ENCODE measurements at regions not wholly inside any gene's neighbourhood (a gene's known extent, or its start where the extent isn't known, plus 50 kb on each side); places are given as distances from the start of the nearest gene placed in this dataset.

DNA sequence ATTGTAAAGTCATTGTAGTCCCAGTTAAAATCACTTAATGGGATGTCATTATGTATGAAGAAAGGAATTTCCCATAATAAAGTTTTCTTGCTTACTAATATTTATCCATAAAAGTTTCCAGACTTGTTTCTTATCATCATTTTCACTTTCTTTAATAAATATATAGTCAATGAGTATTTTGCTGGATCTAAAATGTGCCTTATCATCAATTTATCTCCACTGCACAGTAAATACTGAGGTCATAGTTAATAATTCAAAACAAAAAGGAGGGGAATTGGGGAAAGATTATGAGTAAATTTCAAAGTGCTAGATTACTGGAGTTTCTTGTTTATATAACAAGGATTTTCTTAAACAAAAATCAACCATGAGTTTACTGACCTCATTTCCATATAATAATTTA is 279.5 kb upstream of the DKK2 start:
- Histone ChIP-seq H3K36me3 (ENCODE audit: control insufficient read depth in 1 of 2, insufficient read depth in 2 of 2, low read length in 2 of 2) (no peaks in the 10 kb centered on the region), H3K9ac (ENCODE audit: low read length) (no peak overlapping the region), H3K4me3 (replicated peaks in 1 of 2; ENCODE audit: low read depth in 1 of 2, low read length in 2 of 2) (no peak overlapping the region), H3K4me1 (ENCODE audit: control insufficient read depth in 1 of 2, insufficient read depth in 2 of 2, low read length in 2 of 2) (no peaks in the 10 kb centered on the region), H3K9me2 (ENCODE audit: insufficient read depth) (no peaks in the 10 kb centered on the region), H4K20me1 (ENCODE audit: insufficient read depth) (no peaks in the 10 kb centered on the region), H2AFZ (ENCODE audit: low read depth, low read length, poor library complexity, severe bottlenecking) (no peak overlapping the region), H3K9me3 (ENCODE audit: control insufficient read depth in 1 of 2, insufficient read depth in 1 of 2, low read depth in 1 of 2, low read length in 2 of 2) (no peaks in the 10 kb centered on the region), H3K4me2 (ENCODE audit: low read length) (no peak overlapping the region), H3K27ac (ENCODE audit: low read depth, low read length) (no peak overlapping the region), H3K27me3 (ENCODE audit: insufficient read depth, low read length) (no peaks in the 10 kb centered on the region), H3K79me2 (ENCODE audit: insufficient read depth, low read length) (no peaks in the 10 kb centered on the region)
- TF ChIP-seq CBX3 (IDR thresholded peaks at IDR 0.05; ENCODE audit: low read depth) (no peak), FOSL1 (IDR thresholded peaks at IDR 0.05; ENCODE audit: low read depth) (no peak), RAD21 (IDR thresholded peaks at IDR 0.05; ENCODE audit: low read depth) (no peak), TCF7L2 (IDR thresholded peaks at IDR 0.05; ENCODE audit: borderline replicate concordance, extremely low read depth, insufficient read depth, insufficient read length) (no peak), SRF (IDR thresholded peaks at IDR 0.05; ENCODE audit: low read depth) (no peak), POLR2AphosphoS5 (IDR thresholded peaks at IDR 0.05; ENCODE audit: low read depth, low read length) (no peak), EGR1 (IDR thresholded peaks at IDR 0.05; ENCODE audit: low read depth) (no peak), POLR2A (IDR thresholded peaks at IDR 0.05; ENCODE audit: borderline replicate concordance, extremely low read depth, insufficient read depth, insufficient read length) (no peak), ZFX (IDR thresholded peaks at IDR 0.05) (no peak), SIN3A (IDR thresholded peaks at IDR 0.05; ENCODE audit: low read depth) (no peak), ELF1 (IDR thresholded peaks at IDR 0.05; ENCODE audit: borderline replicate concordance, low read depth) (no peak), JUND (IDR thresholded peaks at IDR 0.05) (no peak), EZH2 (IDR thresholded peaks at IDR 0.05) (no peak)
- TF ChIP-seq, protein P1, sequence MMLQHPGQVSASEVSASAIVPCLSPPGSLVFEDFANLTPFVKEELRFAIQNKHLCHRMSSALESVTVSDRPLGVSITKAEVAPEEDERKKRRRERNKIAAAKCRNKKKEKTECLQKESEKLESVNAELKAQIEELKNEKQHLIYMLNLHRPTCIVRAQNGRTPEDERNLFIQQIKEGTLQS (IDR thresholded peaks at IDR 0.05): no peak
- TF ChIP-seq, protein P2, sequence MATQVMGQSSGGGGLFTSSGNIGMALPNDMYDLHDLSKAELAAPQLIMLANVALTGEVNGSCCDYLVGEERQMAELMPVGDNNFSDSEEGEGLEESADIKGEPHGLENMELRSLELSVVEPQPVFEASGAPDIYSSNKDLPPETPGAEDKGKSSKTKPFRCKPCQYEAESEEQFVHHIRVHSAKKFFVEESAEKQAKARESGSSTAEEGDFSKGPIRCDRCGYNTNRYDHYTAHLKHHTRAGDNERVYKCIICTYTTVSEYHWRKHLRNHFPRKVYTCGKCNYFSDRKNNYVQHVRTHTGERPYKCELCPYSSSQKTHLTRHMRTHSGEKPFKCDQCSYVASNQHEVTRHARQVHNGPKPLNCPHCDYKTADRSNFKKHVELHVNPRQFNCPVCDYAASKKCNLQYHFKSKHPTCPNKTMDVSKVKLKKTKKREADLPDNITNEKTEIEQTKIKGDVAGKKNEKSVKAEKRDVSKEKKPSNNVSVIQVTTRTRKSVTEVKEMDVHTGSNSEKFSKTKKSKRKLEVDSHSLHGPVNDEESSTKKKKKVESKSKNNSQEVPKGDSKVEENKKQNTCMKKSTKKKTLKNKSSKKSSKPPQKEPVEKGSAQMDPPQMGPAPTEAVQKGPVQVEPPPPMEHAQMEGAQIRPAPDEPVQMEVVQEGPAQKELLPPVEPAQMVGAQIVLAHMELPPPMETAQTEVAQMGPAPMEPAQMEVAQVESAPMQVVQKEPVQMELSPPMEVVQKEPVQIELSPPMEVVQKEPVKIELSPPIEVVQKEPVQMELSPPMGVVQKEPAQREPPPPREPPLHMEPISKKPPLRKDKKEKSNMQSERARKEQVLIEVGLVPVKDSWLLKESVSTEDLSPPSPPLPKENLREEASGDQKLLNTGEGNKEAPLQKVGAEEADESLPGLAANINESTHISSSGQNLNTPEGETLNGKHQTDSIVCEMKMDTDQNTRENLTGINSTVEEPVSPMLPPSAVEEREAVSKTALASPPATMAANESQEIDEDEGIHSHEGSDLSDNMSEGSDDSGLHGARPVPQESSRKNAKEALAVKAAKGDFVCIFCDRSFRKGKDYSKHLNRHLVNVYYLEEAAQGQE (IDR thresholded peaks at IDR 0.05; ENCODE audit: low read depth): no peak
- ChIA-PET RAD21 (ENCODE audit: low non-redundant PET in 1 of 2, low total read pairs in 2 of 2, uncharacterized antibody in 2 of 2, unreplicated experiment in 2 of 2) (no interaction called here), POLR2A (no interaction called here), CTCF (no interaction called here)
- intact Hi-C loops (cut with micrococcal nuclease): no loop called here
- BruUV-seq (replicated peaks): no TSS peak
- DNase-seq (ENCODE audit: low read depth, low spot score) (no peak), ATAC-seq (no peak)
